ENCODE measurements at regions not wholly inside any gene's neighbourhood (a gene's known extent, or its start where the extent isn't known, plus 50 kb on each side); places are given as distances from the start of the nearest gene placed in this dataset.

DNA sequence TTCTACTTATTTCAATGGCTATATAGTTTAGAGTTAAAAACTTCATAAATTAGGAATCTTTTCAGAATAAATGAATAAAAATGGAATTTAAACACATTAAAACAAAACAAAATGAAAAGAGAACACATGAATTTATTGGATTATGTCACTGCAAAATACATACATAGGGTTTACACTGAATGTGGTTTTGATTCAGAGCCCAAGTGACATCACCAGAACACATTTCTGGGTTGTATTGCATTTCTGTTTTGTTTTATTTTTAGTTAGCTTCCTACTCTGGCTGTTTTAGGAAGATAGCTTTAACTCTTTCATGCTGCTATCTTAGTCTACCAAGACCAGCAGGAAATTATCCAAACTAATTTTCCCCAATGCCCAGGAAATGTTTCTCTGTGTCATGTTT, 1935.0 kb downstream of the EFNA5 start:
- DNase-seq: no peak

DNA sequence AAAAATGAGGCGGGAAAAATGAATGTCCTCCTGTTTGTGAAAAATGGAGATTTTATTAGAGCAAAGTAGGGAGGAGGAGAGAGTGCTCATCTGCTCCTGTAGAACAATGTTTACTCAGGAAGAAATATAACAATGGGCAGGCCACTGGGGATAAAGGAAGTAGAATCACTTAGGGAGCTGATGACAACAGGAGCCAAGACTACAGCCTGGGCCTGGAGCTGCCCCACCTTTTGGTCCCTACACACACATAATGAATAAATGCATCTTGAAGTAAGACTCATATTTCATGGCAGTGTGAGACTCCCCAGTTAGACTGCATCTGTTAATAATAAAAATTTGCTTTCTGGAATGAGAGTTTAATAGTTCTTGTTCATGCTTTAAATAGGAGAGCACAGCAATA, 1939.8 kb downstream of the EFNA5 start:
- no peak for DNase-seq

GRCh38 chr5:105726093-105726492, 1944.6 kb downstream of the EFNA5 start:
- no peak for DNase-seq

- DNase-seq: no peak
Measured at GRCh38 chr5:105708442-105708841, 1962.3 kb downstream of the EFNA5 start.

DNA sequence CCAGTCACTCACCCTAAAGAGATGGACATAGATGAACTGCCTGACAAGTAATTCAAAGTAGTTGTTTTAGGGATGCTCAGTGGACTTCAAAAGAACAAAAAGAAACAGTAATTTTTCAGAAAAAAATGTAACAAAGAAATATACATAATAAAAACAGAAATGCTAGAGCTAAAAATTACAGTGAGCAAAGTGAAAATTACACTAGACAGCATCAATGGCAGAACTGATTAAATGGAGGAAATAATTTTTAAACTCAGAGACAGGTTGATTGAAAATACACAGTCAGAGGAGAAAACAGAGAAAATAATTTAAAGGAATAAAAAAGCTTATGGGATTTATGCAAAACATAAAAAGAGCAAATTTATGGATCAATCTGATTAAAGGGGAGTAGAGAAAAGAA, 1968.4 kb downstream of the EFNA5 start:
- no peak for DNase-seq

- DNase-seq: no peak
Measured at GRCh38 chr5:105696440-105696839, 1974.3 kb downstream of the EFNA5 start.

DNA sequence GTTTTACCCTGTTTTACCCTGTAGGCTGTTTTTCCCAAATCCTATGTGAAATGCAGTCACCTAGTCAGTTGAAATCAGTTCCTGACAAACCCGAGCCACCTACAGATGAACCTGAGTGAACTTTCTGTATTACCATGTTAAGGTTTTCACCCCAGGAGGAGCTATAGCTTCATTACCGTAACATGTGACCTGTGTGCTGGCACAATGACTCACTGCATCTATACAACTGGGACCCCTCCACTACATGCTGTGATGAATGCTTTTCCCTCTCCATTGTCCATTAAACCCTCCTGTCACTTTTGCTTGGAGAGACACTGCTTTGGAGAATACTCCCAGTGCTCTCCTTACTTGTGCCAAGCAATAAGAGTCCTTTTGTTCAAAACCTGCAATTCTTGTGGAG, 1974.8 kb downstream of the EFNA5 start:
- DNase-seq: no peak

DNA sequence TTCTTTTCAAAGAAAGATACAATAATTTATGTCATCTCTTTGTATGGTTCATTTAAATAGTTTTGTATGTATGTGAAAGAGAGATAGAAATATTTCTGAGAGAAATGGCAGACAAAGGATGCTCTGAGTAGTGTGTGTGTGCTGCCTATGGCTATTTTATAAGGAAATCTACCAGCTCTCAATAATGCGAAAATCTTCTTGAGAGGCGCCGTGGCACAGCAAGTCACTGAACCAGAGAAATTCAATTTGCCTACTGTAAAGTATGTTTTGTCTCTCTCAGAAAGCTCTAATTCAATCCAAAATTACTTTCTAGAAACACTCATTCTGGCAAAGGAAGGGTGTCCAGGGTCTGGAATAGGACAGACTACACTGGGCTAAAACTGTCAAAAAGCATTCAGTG, 1981.1 kb downstream of the EFNA5 start:
- DNase-seq: no peak

GRCh38 chr5:105688227-105688792, 1982.4 kb downstream of the EFNA5 start:
- DNase-seq: no peak

- DNase-seq: no peak
Measured at GRCh38 chr5:105687493-105687892, 1983.2 kb downstream of the EFNA5 start.

DNA sequence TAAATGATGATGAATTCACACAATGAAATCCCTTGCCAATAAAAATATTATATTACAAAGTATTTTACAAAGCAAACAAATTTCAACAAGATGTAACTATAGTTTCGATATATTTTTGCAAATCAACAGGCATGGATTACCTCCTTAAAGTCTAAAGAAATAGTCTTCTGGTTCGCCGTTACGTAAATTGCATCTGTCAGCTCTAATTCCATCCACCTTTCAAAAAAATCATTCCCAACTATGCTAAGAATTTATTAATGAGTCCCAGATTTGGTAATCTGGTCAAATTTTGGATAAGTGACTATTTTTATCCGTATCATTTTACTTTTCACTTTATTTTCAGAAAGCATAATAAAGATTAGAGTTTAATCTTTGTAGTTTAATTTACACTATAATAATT, 1984.9 kb downstream of the EFNA5 start:
- DNase-seq: no peak

DNA sequence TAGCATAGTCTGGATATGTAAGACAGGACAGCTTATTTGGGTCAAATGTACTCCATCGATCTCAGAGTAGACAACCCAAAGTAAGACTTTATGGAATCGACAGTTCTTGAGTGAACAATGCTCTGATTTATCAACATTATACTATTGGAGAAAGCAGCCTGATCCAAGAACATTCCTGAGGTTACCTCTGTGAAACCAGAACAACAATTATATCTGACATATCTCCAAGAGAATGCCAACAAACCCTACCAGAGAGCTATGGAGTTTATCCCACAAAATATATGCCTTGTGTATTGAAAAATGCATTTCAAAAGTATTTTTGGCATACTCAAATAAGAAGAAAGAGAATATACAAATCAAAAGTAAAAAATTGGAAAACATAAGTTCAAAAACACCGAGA, 1985.9 kb downstream of the EFNA5 start:
- no peak for DNase-seq

- DNase-seq: no peak
Measured at GRCh38 chr5:105680858-105681475, 1989.8 kb downstream of the EFNA5 start.

DNA sequence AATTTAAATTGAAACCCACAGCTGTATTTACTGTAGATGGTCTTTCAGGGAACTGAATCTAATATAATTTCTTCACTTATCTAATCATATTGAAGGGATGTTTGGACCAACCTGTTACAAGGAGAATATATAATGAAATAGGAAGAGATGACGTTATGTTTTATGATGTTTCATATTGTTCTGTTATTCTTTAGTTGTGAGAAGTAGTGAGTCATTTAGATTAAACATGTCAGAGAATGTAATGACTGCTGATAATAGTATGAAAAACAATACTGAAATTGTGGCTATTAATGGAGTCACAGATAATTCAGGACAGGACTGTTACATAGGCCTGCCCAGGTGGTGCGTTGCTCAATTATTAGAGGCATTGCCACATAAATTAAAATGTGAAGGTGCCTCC, 1993.4 kb downstream of the EFNA5 start:
- no peak for DNase-seq

GRCh38 chr5:105670596-105670995, 2000.1 kb downstream of the EFNA5 start:
- DNase-seq: no peak

DNA sequence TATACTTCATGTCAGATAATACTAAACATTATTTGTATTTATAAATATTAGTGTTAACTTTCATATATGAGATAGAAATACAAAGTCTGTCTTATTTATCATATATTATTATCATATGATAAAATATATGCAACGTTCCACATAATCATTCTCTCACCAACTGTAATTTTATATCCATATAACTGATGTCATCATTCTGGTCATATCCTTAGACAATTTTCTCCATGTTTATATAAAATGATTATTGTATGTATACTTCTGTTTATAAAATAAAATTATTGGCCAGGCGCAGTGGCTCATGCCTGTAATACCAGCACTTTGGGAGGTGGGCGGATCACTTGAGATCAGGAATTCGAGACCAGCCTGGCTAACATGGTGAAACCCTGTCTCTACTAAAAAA, 2007.1 kb downstream of the EFNA5 start:
- DNase-seq: no peak

- DNase-seq: no peak
Measured at GRCh38 chr5:105659396-105659795, 2011.3 kb downstream of the EFNA5 start.

- no peak for DNase-seq
Measured at GRCh38 chr5:105640328-105640727, 2030.4 kb downstream of the EFNA5 start.

- no peak for DNase-seq
Measured at GRCh38 chr5:105639511-105639910, 2031.2 kb downstream of the EFNA5 start.

- no peak for DNase-seq
Measured at GRCh38 chr5:105639068-105639467, 2031.7 kb downstream of the EFNA5 start.

GRCh38 chr5:105638437-105638836, 2032.3 kb downstream of the EFNA5 start:
- DNase-seq: no peak

- DNase-seq: no peak
Measured at GRCh38 chr5:105632043-105632442, 2038.7 kb downstream of the EFNA5 start.

GRCh38 chr5:105630803-105631202, 2039.9 kb downstream of the EFNA5 start:
- DNase-seq: no peak

DNA sequence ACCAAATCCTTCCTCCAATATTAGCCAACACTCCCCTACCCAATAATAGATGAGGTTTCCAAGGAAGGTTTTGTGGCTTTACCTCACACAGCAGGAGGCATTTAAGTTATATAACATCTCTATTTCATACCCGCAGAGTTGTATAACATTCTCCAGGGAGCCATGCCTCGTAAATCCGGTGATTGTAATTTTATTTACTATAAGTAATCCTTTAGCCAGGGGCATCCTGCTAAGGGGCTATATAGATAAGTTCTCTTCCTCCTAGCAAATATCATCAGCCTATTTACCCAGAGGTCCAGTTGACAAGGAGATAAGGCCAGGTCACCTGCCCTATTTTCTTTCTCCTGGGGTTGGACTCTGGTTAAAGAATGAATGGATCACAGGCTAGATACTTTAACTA, 2051.0 kb downstream of the EFNA5 start:
- DNase-seq: no peak
